Renal cortical epithelial cell (primary cell): ENCODE measurements at regions not wholly inside any gene's neighbourhood (a gene's known extent, or its start where the extent isn't known, plus 50 kb on each side); places are given as distances from the start of the nearest gene placed in this dataset.

Experiments
- DNase-seq: peaks from one replicate; pipeline ENCODE4 v3.0.0-alpha.2; 2011; ENCODE audit warnings: low read depth

DNA sequence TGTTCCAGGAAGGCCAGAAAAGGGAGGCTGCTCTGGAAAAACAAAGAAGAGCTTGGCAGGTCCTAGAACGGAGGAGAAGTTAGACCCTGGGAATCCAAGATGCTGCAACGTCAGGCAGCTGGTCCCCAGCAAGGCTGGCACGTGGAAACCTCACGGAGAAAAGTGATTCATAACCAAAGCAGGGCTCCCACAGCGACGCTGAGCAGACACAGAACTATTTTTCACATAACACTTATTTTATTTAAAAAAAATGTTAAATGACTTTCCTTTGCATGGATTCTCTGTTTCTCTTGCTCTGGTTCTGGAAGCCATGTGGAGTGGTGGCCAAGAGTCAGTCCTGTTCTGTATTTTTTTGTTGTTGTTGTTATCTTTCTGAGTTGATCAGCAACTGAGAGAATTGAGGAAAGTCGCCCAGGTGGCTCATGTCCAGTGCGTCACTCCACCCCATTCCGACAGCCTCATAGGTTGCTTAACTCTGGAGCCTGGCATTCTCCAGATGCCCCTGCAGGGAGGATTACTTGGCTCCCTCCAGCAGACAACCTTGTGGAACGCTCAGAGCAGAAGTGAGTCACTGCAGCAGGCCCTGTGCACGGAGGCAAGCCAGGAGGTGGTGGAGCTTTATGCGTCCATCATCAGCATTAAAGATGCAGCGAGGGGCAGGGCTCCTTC, 229.9 kb upstream of the HDAC4 start:
- peak; percentile 10 for DNase-seq

- no peak for DNase-seq
Observed at GRCh38 chr2:239629926-239630617, 229.3 kb upstream of the HDAC4 start.

- DNase-seq = no peak
Observed at GRCh38 chr2:239626961-239627592, 226.3 kb upstream of the HDAC4 start.

DNA sequence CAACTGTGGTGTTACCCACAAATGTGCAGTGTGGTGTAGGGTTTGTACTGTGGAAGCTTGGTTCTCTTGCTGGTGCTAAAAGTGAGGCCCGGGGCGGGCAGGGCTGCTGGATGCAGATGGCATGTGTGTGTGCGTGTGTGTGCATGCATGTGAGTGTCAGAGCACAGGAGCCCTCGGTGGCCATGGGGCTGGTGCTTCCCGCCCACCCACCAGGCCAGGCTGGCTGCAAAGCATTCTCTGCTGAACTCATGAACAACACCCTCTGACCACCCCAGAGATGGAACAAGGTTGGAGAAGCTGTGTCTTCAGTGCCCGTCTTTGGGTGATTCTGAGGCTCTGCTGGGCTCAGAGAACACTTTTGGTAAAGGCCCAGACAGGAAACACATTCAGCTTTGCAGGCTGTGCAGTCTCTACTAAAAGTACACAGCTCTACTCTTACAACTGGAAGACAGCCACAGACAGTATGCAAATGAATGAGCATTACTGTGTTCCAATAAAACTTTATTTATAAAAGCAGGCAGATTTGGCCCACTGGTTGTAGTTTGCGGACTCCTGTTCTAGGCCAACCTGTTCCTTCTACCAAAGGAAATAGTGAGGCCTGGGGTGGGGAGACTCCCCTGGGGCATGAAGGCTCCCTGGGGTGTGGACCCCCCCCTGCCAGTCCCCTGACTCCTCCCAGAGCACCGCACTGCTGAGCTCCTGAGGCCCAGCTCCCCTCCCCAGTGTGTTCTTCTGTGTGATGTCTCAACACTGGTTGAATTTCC, 225.3 kb upstream of the HDAC4 start:
- DNase-seq = no peak

GRCh38 chr2:239625156-239625845, 224.5 kb upstream of the HDAC4 start:
- no peak for DNase-seq

DNA sequence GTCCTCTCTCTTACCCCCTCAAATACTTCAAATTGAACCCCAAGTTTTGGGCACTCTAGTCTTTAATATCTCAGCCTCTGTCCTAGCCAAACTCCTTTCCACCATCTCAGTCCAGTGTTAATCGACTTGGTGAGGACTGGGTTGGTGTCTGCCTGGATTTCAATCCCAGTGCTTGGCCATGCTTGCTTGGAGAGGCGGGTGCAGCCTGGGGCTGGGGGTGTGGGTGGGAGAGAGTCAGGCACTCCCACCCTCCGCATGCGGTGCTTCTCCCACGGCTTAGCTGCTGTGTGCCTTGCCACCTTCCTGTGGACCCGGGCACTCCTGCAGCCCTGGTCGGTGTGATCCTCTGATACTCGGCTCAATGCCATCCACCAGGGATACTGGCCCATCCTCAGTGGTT, 220.8 kb upstream of the HDAC4 start:
- no peak for DNase-seq

- no peak for DNase-seq
Observed at GRCh38 chr2:239619369-239619768, 218.5 kb upstream of the HDAC4 start.

DNA sequence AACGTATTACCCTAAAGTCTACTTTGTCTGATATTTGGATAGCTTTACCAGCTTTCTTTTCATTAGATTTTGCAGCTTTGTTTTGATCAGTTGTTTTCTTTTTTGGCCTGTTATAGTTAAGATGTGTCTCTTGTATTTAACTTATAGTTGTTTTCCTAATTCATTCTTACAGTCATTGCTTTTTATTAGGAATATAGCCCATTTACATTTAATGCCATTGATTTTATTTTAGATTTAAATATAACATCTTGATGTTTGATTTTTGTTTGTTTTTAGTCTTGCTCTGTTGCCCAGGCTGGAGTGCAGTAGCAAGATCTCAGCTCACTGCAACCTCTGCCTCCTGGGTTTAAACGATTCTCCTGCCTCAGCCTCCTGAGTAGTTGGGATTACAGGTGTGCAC, 215.9 kb upstream of the HDAC4 start:
- no peak for DNase-seq

GRCh38 chr2:239612133-239612532, 211.3 kb upstream of the HDAC4 start:
- DNase-seq = no peak

DNA sequence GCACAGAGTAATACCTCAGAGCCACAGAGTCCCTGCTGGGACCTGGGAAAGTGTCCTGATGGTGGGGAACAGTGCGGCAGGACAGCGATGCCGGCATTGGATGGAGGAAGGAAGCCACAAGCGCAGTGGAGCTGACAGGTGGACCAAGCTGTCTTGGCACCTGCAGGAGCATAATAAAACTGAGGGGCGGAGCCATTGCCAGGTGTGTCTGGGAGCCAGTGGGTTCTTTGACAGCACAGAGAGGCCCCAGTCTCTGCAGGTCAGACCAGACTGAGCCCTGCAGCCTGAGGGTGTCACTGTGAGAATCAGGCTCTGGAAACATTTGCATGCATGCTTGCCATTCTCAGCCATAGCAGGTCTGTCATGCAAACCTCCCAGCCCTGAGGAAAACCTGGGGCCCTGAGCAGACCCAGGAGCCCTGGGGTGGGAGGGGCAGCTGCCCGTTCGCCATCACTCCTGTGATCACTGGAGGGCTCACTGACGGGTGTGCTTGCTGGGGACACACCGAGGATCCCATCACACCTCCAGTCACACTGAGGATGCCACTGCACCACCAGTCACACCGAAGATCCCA, 210.5 kb upstream of the HDAC4 start:
- DNase-seq = no peak

DNA sequence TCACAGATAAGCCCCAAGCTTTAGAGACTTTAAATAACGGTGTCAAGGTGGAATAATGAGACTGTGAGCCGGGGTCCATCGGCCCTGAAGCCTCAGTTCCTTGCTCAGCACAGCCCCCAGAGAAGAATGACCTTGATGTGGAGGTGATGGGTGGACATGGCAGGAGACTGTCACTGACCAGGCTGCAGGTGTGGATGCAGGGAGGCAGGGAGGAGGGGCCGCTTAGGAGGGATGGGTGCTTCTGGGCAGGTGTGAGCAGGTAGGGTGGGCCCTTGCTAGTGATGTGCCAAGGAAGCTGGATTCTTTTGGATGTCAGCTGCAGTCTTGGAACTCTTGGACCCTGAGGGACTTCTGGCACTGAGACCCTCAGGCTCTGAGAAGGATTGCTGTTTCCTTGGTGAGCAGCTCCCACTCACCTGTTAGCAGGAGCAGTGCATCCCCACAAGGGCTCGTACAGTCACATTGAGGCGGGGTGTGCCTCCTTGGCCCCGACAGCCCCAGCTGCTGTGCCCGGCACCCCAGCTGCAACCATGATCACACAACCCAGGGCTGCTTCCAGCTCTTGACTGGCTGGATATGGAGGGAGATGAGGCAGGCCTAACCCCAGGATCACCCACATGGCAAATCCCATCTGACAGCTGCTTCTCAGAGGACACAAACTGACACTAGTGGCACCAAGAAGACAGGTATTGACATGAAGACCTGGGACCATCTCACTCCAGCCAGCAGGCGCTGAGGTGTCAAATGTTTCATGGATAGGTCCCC, 209.8 kb upstream of the HDAC4 start:
- no peak for DNase-seq

- DNase-seq = no peak
Observed at GRCh38 chr2:239609607-239610310, 208.9 kb upstream of the HDAC4 start.

DNA sequence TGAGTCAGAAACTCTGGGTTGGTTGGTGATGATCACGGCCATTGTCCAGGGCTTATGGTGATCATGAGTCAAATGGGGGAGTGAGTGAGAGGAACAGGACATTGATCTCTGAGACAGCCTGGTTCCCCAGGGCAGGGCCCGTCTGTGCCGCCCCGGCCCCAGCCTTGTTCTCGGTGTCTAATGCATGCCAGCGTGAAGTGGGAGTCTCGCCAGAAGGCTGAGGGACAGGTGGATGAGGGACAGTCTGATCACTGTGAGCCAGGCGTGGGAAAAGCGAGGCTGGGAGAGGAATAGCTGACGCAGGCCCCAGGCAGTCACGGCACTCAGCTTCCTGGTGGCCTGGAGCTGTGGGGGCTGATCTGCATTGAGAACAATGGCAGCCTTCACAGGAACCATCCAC, 208.3 kb upstream of the HDAC4 start:
- no peak for DNase-seq

- no peak for DNase-seq
Observed at GRCh38 chr2:239608723-239609122, 207.9 kb upstream of the HDAC4 start.

DNA sequence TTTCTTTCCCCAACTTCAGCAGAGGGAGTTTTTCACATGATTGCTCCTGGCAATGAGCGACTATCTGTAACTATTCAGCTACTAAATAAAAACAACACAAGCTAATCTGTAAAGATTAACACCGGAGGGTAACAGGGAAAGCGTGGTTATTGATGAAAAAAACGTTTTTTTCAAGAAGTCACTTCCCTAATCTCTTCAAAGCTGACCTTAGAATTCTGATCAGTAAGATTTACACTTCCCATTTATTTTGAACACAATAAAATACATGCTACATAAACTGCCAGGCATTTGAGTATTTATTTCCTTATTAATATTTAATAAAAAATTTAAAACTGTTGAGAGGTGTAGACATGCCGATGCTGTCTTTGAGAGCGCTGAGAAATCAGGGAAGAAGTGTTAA, 207.4 kb upstream of the HDAC4 start:
- DNase-seq = no peak

DNA sequence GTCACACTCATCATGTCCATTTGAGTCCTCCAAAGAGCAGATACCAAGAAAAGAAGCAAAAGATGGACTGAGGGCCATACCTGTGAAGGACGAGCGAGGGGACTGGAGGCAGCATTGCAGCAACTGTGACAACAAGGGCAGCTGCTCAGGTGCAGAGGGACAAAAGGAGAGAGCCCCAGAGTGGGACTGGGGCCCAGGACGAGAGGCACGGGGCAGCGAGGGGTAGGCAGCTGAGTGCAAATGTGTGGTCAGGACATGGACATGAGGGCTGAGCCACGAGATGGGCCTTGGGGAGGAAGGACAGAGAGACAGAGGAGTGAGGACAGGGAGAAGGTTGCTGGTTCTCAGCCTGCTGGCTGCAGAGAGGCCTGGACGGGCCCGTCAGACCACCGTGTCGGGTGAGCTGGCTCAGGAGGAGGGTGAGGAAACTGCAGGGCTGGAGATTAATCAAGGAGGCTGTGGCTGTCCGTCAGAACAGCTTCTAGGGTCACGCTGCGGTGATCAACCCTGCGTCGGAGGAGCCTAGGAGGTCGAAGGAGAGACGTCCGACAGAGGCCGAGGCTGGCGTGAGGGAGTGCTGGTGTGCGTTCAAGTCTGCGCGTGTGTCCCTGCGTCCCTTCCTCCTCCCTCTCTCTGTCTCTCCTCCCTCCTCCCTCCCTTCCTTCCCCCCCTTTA, 206.8 kb upstream of the HDAC4 start:
- no peak for DNase-seq

- DNase-seq = no peak
Observed at GRCh38 chr2:239606741-239607516, 206.1 kb upstream of the HDAC4 start.

DNA sequence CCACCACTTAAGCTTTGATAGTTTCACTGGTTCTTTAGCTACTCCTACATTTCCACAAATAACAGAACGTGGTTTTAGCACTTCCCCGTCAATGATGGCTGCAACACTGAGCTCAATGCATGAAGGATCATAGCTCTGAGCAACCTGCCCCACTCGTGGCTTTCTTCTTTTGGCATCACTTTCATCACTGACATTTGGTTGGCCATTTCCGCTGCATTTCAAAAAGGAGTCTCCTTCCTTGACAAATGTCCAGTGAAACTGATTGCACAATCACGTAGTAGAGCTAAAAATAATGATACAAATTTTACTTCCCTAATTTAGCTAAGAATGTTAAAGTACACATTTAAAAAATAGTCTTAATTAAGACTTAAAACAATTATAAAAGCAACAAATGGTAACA, 205.2 kb upstream of the HDAC4 start:
- no peak for DNase-seq

DNA sequence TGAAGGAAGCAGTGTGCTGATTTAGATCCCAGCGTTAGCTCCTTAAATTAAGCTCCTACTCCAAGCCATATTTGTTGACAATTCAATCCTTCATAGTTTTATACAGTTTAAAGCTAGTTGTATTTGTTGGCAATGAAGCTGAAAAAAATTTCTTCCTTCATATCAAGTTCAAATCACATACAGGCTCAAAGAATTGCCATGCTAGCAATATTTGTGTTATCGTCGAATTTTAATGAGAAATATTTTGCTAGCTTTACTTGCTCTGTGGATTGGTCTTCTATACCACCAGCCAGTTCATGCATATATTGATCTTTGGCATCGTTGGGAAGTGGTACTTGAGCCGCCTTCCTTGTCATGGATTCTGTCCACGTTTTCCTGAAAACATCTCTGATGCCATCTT, 204.6 kb upstream of the HDAC4 start:
- DNase-seq = no peak
